ENCODE measurements at regions not wholly inside any gene's neighbourhood (a gene's known extent, or its start where the extent isn't known, plus 50 kb on each side); places are given as distances from the start of the nearest gene placed in this dataset.

DNA sequence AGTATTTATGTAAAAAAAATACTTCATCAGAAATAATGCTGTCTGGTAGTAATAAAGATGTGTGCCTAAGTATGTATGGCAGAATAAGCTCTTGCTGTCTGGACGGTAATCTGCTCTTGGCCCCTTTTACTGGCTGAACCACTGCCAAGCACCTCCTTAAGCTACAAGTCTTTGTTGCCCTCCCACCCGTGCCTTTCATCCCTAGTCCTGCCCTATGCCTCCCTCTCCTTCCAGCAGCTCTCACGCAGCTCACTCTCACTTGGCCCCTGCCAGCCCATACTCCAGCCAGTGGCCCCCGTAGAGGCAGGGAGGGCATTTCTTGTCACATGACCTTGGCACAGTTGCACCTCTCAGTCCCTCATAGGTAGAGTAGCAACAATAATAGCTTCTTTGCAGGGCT, 54.5 kb upstream of the NPAS2 start:
- no peak for DNase-seq (ENCODE audit: low read depth in 2 of 2)

DNA sequence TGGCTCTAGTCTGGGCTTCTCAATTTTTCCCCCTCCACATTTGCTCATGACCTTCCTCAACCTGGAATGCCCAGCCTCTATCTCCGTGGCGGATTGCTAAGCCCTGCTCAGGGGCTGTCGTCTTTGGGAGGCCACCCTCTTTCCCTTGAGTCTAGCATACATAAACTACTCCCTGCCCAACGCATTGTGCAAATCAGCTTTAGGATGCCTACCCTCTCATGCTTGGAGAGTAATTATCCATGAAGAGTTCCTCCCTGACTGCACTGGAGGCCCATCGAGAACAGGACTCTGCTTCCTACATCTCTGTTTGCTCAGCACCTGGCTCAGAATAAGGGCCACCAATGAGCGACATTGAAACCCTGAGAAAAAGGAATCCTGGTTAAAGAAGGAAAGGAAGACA, 53.7 kb upstream of the NPAS2 start:
- no peak for DNase-seq (ENCODE audit: low read depth in 2 of 2)

DNA sequence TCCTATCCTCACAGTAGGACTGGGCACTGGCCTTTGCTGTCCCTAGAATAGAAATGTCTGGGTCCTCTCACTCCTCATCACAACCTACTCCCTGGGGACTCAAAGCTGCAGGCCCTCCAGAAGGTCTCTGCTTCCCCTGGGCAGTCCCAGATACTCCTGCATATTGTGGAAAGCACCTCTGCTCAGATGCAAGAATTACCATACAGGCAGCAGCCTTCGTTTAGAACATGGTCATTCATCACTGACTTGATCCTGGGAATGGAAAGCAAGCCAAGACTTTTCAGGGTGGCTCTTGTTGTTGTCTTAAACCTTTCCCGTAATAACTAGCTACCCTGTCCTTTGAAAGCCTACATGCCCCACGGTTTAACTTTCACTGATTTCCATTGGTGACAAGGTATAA, 53.1 kb upstream of the NPAS2 start:
- no peak for DNase-seq (ENCODE audit: low read depth in 2 of 2)

DNA sequence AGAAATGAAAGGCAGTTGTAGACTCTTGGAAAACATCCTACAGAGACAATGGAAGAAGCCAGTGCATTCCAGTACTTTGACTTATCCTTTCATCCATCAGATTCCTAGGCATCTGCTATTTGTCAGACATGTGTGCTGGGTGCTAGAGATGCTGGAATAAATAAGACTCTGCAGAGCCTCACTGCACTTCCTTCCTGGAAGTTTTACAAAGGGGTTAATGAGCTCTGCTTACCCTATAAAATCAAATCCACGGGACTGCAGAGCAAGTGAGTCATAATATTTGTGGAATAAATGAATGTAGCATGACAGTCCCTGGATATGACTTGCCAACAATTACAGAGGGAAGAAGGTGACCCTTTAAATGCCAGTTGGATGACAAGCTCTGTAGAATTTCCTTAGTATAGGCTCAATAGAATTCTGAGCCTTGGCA, 52.7 kb upstream of the NPAS2 start:
- DNase-seq (ENCODE audit: low read depth in 2 of 2) = no peak

DNA sequence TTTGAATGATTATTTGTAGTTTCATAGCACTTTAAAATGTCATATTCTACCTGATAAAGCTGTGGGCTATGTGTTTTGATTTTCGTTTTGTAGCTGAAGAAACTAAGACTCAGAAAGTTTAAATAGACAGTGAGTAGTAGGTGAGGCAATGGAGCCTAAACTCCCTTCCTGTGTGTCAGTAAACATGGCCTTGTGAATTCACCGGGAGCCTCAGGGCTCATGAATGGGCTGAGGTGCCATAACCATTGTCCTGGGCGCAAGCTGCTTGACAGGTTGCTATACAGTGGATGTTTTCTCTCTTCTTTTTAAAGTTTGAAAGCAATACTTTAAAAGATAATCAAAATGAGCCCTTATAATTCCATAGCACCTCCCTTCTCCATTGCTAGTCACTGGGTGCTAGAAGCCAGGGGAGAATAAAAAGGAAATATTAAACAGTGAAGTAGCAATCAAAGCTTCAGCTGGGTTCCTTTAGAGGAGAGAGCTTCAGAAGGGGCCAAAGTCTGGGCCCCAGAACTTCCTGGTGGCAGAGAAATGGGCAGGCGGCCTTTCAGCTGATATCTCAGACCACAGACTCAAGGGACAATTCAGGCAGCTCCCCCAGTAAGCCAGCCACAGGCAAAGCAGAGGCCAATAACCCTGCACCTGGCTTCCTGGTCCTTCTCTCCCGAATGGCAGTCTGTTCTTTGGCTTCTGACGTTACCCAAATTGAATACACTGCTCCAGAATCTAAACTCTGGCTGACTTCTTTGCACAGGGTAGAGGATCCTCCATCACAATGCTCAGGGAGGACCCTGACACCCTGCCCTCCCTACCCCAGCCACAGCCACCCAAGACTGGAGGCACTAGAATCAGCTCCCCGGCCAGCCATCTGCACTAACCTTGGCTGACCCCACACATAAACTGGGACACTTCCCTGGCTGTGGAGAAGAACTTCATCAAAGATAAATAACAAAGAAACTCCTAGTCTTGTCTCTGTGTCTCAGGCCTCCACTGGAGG, 51.8 kb upstream of the NPAS2 start:
- DNase-seq (ENCODE audit: low read depth in 2 of 2) = no peak

Measured in stimulated activated CD8-positive, alpha-beta memory T cell treated with anti-CD3 and anti-CD28 coated beads, Interleukin-15, amount 100 ng/mL, for 48 hours (primary cell).